UCSD-AML1 (cell line): ENCODE measurements at regions not wholly inside any gene's neighbourhood (a gene's known extent, or its start where the extent isn't known, plus 50 kb on each side); places are given as distances from the start of the nearest gene placed in this dataset.

Experiments used
- DNase-seq: peaks from one replicate; lab custom pipeline; 2025; ENCODE audit not compliant: unreplicated experiment; lab: John Stamatoyannopoulos, UW

- DNase-seq = no peak
These were observed 73.6 kb upstream of the BDNF start for GRCh38 chr11:27773884-27774283.

GRCh38 chr11:27771516-27771915 is 71.3 kb upstream of the BDNF start:
- DNase-seq = no peak

GRCh38 chr11:27770576-27770975 is 70.3 kb upstream of the BDNF start:
- no peak for DNase-seq

GRCh38 chr11:27763736-27764135 is 63.5 kb upstream of the BDNF start:
- no peak for DNase-seq

GRCh38 chr11:27761356-27761755 is 61.1 kb upstream of the BDNF start:
- DNase-seq = no peak

GRCh38 chr11:27757953-27758352 is 57.7 kb upstream of the BDNF start:
- no peak for DNase-seq

GRCh38 chr11:27754035-27755017 is 54.1 kb upstream of the BDNF start:
- no peak for DNase-seq
